Right lobe of liver (tissue), 6 donors: ENCODE measurements at regions not wholly inside any gene's neighbourhood (a gene's known extent, or its start where the extent isn't known, plus 50 kb on each side); places are given as distances from the start of the nearest gene placed in this dataset.
"Not testable (repeated sequence)": the region's sequence is repeated elsewhere in the genome, so short reads cannot be mapped to it uniquely, and the experiment has no call there.

ENCODE experiments used
- ATAC-seq, 4 donors: fragments of 200-7000 bp; cut with Tn5 transposase; one replicate each; pipeline ENCODE4 v1.9.1; 2020; ENCODE audit warnings: mild to moderate bottlenecking in 4 of 4, moderate library complexity in 4 of 4
- DNase-seq, 3 donors: peaks; one replicate each; pipeline ENCODE4 v3.0.0-alpha.2; 2020
- H3K27ac ChIP-seq, 3 donors: fragments of 200-600 bp; one replicate each; pipeline ENCODE4 v1.8.0; 2022
- H3K27me3 ChIP-seq, 2 donors: fragments of 200-600 bp; one replicate each; pipeline ENCODE4 v1.8.0; 2022
- H3K36me3 ChIP-seq, 4 donors: fragments of 200-600 bp; sonication (generic) in 1 of 4; one replicate each; pipeline versions ENCODE4 v1.5.1 to v1.8.0; 2017 to 2022; ENCODE audit warnings: control low read depth in 1 of 4
- H3K4me1 ChIP-seq, 4 donors: fragments of 200-600 bp; sonication (generic) in 1 of 4; one replicate each; pipeline versions ENCODE4 v1.5.1 to v1.8.0; 2017 to 2022; ENCODE audit warnings: control low read depth in 1 of 4
- H3K4me3 ChIP-seq, 3 donors: fragments of 200-600 bp; one replicate each; pipeline ENCODE4 v1.8.0; 2022
- H3K9me3 ChIP-seq, 4 donors: fragments of 200-600 bp; sonication (generic) in 1 of 4; one replicate each; pipeline versions ENCODE4 v1.5.1 to v1.8.0; 2017 to 2022; ENCODE audit warnings: control low read depth in 1 of 4
- CTCF ChIP-seq, 4 donors: fragments of 200-600 bp in 3 of 4; fragments of 450-650 bp in 1 of 4; IDR thresholded peaks; one replicate each; pipeline versions ENCODE4 v1.5.1 to v1.8.0; 2016 to 2022; ENCODE audit warnings: antibody characterized with exemption in 4 of 4, mild to moderate bottlenecking in 2 of 4
- POLR2A ChIP-seq: fragments of 450-650 bp; IDR thresholded peaks from one replicate; pipeline ENCODE4 v1.6.1; 2017; ENCODE audit warnings: antibody characterized with exemption, mild to moderate bottlenecking
- WGBS: methylation state at CpG from one replicate; pipeline ENCODE4 v1.1.6; 2018; ENCODE audit warnings: low coverage, low lambda C conversion rate; ENCODE audit not compliant: insufficient coverage; ENCODE audit errors: missing lambda C conversion rate; 5-methylcytosine and 5-hydroxymethylcytosine counted together
- intact Hi-C, 2 donors: fragments of 100-400 bp; cut with DNase I; formaldehyde crosslinking; loops; one replicate each; pipeline versions ENCODE4 v1.11.2 to v1.14.1; 2022
- donor health status: DM: no; HTN: yes; CAD: no.
- donor health status: DM: no; HTN: no; CAD: no.
- donor health status: DM: no; HTN: no; CAD: no.
- donor health status: DM: no; HTN: yes; CAD: no.
- donor health status: DM: no; HTN: yes; CAD: no.

GRCh38 chr3:26279091-26279490 lies 343.5 kb upstream of the LRRC3B start:
- no peak for ATAC-seq
- no peaks in the 10 kb centered on the region for H3K4me1 ChIP-seq
- no peaks in the 10 kb centered on the region for H3K36me3 ChIP-seq
- TF ChIP-seq CTCF (IDR thresholded peaks at IDR 0.05) (no peak), POLR2A (no peak)
- no peaks in the 10 kb centered on the region for H3K9me3 ChIP-seq
- no peak for DNase-seq
- no peaks in the 10 kb centered on the region for H3K27me3 ChIP-seq
- no peak overlapping the region for H3K27ac ChIP-seq
- 73% methylated on average over 1 of the region's 1 CpG for WGBS
- no peak overlapping the region for H3K4me3 ChIP-seq
- intact Hi-C loops = no loop called here

- intact Hi-C loops = no loop called here
- Histone ChIP-seq H3K27ac (no peak overlapping the region), H3K4me1 (no peaks in the 10 kb centered on the region), H3K27me3 (no peaks in the 10 kb centered on the region), H3K4me3 (no peak overlapping the region), H3K9me3 (no peaks in the 10 kb centered on the region), H3K36me3 (no peaks in the 10 kb centered on the region)
- no peak for ATAC-seq
- WGBS = 58% methylated on average over 2 of the region's 2 CpGs
- no peak for DNase-seq
- TF ChIP-seq CTCF (IDR thresholded peaks at IDR 0.05) = no peak
- no peak for TF ChIP-seq POLR2A
Measured at GRCh38 chr3:26280517-26280916, 342.1 kb upstream of the LRRC3B start.

GRCh38 chr3:26281284-26281985 lies 341.1 kb upstream of the LRRC3B start:
- Histone ChIP-seq H3K27ac (no peak overlapping the region), H3K36me3 (no peaks in the 10 kb centered on the region), H3K9me3 (no peaks in the 10 kb centered on the region), H3K4me3 (no peak overlapping the region), H3K27me3 (no peaks in the 10 kb centered on the region), H3K4me1 (no peaks in the 10 kb centered on the region)
- intact Hi-C loops = no loop called here
- no peak for ATAC-seq
- 59% methylated on average over 3 of the region's 3 CpGs for WGBS
- TF ChIP-seq POLR2A (no peak), CTCF (IDR thresholded peaks at IDR 0.05) (no peak)
- no peak for DNase-seq

DNA sequence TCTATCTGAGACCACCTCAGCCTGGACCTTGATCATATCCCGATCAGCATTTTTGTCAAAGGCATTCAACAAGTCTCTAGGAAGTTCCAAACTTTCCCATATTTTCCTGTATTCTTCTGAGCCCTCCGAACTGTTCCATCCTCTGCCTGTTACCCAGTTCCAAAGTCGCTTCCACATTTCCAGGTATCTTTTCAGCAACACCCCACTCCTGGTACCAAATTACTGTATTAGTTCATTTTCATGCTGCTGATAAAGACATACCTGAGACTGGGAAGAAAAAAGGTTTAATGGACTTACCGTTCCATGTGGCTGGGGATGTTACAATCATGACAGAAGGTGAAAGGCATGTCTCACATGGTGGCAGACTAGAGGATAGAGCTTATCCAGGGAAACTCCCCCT lies 338.1 kb upstream of the LRRC3B start:
- ATAC-seq, H3K4me3 ChIP-seq, H3K36me3 ChIP-seq, DNase-seq, H3K9me3 ChIP-seq, H3K27ac ChIP-seq, H3K4me1 ChIP-seq, H3K27me3 ChIP-seq, intact Hi-C loops: not testable (repeated sequence)
- 70% methylated on average over 4 of the region's 4 CpGs for WGBS

DNA sequence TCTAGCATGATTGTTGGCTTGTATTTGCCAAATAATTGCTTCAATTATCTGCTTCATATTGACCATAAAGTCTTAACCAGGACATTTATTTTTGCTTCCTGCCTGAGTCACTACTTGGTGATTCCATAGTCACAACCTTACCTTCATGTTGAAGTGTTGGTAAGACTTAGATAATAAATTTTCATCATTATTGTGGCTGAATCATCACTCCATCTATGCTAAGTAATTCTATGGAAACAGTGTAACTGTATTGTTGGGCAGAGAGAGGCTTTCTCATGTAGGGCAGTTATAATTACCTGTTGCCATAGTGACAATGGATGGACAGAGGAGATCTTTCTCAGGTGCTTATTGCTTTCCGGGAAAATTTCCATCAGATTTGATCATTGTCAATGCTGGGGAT lies 330.7 kb upstream of the LRRC3B start:
- Histone ChIP-seq H3K4me1 (no peaks in the 10 kb centered on the region), H3K27ac (no peak overlapping the region), H3K9me3 (no peaks in the 10 kb centered on the region), H3K36me3 (no peaks in the 10 kb centered on the region), H3K27me3 (no peaks in the 10 kb centered on the region), H3K4me3 (no peak overlapping the region)
- intact Hi-C loops = no loop called here
- WGBS = 75% methylated on average over 1 of the region's 1 CpG
- ATAC-seq = no peak
- TF ChIP-seq CTCF (IDR thresholded peaks at IDR 0.05) (no peak), POLR2A (no peak)
- DNase-seq = no peak
